GM18499 (cell line): ENCODE measurements at regions not wholly inside any gene's neighbourhood (a gene's known extent, or its start where the extent isn't known, plus 50 kb on each side); places are given as distances from the start of the nearest gene placed in this dataset.
"Not testable (repeated sequence)": the region's sequence is repeated elsewhere in the genome, so short reads cannot be mapped to it uniquely, and the experiment has no call there.

Experiments
- ATAC-seq: cut with Tn5 transposase; IDR thresholded peaks from one replicate; pipeline ENCODE4 v1.9.1; 2021; ENCODE audit warnings: moderate number of reproducible peaks; ENCODE audit not compliant: insufficient read depth, unreplicated experiment

DNA sequence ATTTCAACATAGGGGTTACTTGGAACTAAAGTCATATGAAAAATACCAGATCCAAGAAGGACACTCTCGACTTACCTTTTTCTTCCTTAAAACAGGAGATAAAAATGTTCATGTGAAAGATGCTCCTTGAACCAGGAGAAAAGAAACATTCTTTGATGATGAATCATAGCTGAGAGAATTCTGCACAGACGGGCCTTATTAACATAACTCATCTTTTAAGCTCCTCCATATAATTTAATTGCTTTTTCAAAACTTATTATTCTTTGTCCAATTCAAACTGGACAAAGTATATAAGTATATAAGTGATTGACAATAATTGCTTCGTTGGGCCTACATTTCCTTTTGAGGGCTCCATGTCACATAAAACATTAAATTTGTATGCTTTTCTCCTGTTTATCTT is 945.2 kb upstream of the C9orf72 start:
- no peak for ATAC-seq

GRCh38 chr9:28524309-28524708 is 951.0 kb upstream of the C9orf72 start:
- not testable (repeated sequence) for ATAC-seq

- no peak for ATAC-seq
Observed at GRCh38 chr9:28528049-28528448, 954.8 kb upstream of the C9orf72 start.

DNA sequence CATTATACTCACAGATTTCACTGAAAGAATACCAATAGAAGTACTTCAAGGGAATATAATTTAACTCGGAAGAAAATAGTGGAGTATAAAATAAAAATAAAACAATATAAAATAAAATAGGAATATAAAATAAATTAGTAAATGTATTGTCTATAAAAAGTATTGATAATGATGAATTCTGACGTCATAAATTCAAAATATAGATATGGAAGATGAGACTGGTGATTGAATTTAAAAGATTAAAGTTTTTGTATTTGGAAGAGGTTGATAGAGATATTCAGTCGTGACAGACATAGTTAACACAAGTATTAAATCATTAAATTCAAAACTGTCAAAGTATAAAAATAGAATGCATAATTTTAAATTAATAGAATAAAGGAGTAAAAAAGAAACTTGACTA is 964.9 kb upstream of the C9orf72 start:
- ATAC-seq, result no peak

- ATAC-seq, result no peak
Observed at GRCh38 chr9:28539434-28540070, 966.3 kb upstream of the C9orf72 start.

DNA sequence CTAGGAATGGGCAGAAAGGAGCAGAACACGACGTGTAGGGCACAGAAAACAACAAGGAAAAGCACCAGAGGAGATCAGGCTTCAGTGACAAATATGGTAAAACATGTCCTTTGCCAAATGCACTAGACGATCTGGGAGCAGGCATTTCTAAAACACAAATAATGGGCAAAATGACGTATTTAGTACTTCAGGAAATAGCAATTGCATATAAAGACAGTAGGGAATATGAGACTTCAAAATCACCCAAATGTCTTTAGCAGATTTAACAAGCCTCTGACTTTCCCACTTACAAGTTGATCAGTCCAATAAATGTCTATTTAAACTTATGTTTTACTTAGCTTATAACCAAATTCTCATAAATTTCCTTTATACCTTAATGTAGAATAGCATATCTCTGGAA is 969.6 kb upstream of the C9orf72 start:
- ATAC-seq, result no peak

DNA sequence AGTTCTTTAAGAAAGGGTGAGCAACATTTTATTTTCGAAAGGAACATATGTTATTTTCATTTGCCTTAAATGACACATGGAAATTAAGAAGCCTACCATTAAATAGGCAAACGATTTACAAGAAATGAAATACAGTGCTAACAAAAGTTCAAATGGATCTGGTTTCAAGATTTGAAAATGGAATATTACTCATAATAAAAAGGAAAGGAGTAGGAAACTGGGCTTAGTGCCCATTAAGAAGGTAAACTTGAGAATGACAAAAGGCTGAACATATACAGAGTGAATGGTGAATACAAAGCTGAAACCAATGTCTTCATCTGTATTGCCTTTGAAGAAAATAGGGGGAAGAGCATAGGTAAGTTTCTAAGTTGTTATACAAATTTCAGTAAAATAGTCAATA is 974.2 kb upstream of the C9orf72 start:
- ATAC-seq, result no peak

- ATAC-seq, result no peak
Observed at GRCh38 chr9:28563291-28563934, 990.1 kb upstream of the C9orf72 start.

- ATAC-seq, result no peak
Observed at GRCh38 chr9:28583832-28584231, 1010.6 kb upstream of the C9orf72 start.

DNA sequence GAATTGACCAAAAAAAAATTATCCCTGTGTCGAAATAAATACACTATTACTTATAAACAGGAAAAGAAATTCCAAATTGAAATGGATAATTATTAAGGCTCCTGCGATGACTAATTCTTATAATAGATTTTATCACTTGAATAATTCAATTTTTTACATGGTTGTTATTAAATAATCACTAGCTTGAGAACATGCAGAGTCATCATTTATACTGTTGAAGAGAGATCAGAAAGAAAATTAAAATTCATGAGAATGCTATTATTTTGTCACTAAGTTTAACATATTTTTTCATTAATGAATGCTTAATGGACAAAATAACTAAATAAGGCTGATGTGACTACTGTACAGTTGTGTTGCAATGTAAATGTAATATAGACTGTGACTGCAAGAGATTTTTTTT is 1011.3 kb upstream of the C9orf72 start:
- ATAC-seq, result no peak

DNA sequence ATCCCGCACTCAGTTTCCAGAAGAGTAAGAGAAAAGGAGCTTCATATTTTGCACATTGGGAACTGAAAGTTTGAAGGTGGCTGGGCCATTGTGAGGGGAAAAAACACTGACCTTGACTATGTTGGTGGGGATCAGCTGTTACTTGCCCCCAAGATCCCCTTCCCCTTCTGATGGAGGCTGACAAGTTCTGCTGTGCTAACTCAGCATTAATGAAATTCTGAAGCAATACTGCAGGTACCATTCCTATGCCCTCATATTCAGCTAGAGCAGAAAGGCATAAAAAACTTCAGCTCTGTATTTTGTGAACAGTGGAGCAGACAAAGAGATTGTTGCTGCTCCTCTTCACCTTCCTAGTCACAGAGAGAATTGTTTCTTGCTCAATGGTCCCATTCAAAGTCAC is 1013.8 kb upstream of the C9orf72 start:
- ATAC-seq, result no peak

DNA sequence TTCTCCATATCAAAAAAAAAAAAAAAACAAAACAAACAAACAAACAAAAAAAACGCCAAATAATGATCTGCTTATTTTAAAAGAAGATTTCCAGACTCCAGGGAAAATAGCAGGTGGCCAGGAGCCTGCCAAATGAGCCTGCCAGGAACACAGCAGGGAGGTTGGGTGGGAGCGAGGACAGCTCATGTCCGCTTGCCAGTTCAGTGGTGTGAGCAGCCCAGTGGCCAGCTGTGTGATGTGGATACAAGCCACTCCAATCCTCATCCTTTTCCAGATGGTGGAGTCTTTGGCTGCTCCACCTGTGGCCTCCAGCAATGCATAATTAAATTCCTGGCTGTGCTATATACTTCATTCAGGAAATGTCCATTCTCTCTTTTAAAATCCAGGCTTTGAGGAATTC is 1025.1 kb upstream of the C9orf72 start:
- ATAC-seq, result no peak

DNA sequence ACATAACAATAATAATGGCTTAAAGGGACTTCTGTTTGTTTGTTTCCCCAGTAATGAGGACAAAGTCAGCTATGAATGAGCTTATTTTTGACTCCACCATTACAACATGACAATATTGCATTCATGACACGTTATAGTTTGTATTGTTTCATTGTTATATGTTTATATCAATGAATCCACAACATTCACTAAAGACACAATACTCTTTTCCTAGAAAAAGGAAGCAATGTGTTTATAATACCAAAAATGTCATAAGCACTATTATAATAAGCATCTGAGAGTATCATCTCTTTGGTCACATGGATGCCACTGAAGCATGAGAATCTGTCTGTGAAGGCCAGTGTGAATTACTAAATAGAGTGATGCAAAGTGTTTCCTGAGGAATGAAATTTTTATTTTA is 1026.9 kb upstream of the C9orf72 start:
- ATAC-seq, result no peak

GRCh38 chr9:28607843-28608242 is 1034.6 kb upstream of the C9orf72 start:
- ATAC-seq, result no peak

GRCh38 chr9:28610339-28610738 is 1037.1 kb upstream of the C9orf72 start:
- ATAC-seq, result no peak

GRCh38 chr9:28616310-28616709 is 1043.0 kb upstream of the C9orf72 start:
- ATAC-seq, result no peak

- no peak for ATAC-seq
Observed at GRCh38 chr9:28620011-28620410, 1046.7 kb upstream of the C9orf72 start.

DNA sequence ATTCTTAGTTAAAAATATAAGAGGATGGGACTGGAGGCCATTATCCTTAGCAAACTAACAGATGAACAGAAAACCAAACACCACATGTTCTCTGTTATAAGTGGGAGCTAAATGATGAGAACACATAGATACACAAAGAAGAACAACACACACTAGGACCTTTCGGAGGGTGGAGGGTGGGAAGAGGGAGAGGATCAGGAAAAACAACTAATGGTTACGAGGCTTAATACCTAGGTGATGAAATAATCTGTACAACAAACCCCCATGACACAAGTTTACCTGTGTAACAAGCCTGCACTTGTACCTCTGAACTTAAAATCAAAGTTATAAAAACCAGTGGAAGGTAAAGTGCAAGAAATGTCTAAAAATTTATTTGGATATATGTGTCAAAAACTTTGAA is 1047.4 kb upstream of the C9orf72 start:
- no peak for ATAC-seq

DNA sequence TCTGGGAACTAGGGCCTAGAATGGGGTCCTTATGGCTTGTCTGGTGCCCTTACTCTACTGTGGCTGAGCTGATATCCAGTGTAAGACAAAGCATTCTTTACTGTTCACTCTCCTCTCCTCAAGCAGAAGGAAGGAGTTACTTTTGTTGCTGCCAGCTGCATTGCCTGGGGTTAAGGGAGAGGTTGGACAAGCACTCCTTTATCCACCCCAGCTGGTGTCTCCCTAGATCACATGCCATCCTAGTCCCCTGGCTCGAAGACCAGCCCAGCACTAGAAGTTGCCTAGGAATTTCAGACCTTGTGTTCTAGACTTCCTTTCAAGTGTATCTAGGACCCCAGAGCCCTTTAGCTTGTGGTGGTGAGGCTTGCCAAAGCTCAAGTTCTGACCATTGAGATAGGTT is 1051.5 kb upstream of the C9orf72 start:
- no peak for ATAC-seq

DNA sequence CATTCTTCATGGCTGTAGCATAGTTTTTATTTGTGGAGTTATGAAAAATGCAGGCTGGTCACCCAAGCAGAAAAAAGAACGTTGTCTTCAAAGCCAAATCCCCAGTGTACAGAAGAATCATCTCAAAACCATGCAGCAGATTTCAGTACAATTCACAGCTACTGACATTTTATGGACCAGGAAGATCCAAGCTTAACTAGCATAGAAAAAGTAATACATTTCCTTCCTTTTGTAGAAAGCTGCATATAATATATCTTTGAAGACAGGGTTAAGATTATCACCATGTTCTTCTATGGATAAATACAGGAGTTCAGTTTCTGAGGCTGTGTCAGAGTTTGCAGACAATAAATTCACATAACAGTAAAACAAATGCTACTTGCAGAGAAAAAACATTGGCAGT is 1054.8 kb upstream of the C9orf72 start:
- no peak for ATAC-seq

DNA sequence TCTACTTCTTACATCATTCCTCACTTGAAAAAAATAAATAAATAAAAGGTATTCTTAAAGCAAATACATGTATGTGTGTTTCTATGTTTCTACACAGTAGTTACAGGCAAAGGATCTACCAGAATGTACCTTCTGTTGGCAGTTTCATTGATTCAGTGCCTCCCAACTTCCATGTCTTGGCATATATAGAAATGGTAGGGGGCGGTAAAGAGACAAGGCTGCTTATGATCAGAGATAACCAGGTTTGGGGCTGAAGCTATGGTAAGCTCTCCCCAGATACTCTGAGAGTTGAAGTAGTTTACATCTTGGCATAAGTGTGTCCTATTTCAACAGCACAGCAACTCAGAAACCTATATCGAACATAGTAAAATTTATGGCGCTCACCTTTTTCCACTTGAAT is 1075.4 kb upstream of the C9orf72 start:
- no peak for ATAC-seq

DNA sequence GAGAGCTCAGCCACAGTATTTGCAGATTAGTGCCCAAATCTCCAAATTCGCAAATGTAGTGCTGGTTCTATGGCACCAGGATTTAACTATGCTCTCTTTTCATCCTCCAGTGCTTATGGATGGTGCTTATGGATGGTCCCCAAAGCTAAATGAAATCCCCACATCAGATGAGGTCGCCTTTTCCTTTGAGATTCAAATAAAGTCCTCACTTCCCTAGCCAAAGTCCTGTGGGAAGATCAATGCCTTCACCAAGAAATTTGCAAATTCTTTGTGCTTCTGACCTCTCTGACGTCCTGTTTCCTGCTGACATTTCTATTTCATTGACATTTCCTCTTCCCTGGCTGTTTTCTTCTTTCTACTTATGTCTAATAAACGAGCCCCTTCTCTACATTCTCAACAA is 1077.0 kb upstream of the C9orf72 start:
- ATAC-seq, result no peak
